GM12891 (cell line): ENCODE measurements at regions not wholly inside any gene's neighbourhood (a gene's known extent, or its start where the extent isn't known, plus 50 kb on each side); places are given as distances from the start of the nearest gene placed in this dataset.
A peak's percentile ranks its signal among the peaks of the same experiment; 100 is the strongest.

Source experiments
- PAX5 ChIP-seq: IDR thresholded peaks from 2 replicates; pipeline ENCODE4 v1.6.1; 2011; ENCODE audit warnings: low read length, moderate library complexity, mild to moderate bottlenecking; ENCODE audit not compliant: insufficient read depth, severe bottlenecking
- POLR2A ChIP-seq: IDR thresholded peaks from 2 replicates; pipeline ENCODE4 v1.6.1; 2011; ENCODE audit warnings: low read depth, low read length, control low read depth
- POLR2AphosphoS5 ChIP-seq: IDR thresholded peaks from 2 replicates; pipeline ENCODE4 v1.6.1; 2011; ENCODE audit warnings: low read depth, low read length, control low read depth
- POU2F2 ChIP-seq: IDR thresholded peaks from 2 replicates; pipeline ENCODE4 v1.6.1; 2011; ENCODE audit warnings: low read depth, mild to moderate bottlenecking, control low read depth, low read length, moderate library complexity
- SPI1 ChIP-seq: IDR thresholded peaks from 2 replicates; pipeline ENCODE4 v1.6.1; 2011; ENCODE audit warnings: low read depth, low read length, control low read depth
- TAF1 ChIP-seq: IDR thresholded peaks from 2 replicates; pipeline ENCODE4 v1.6.1; 2011; ENCODE audit warnings: low read depth, low read length, control low read depth

GRCh38 chr2:134120733-134121630 is 132.9 kb upstream of the MGAT5 start:
- TF ChIP-seq SPI1 (no peak), POLR2A (no peak), TAF1 (0 out of 2 replicates have a peak, but pooled peaks have one; percentile 18), POLR2AphosphoS5 (no peak), POU2F2 (no peak), PAX5 (no peak)
